Psoas muscle (tissue), 7 donors: ENCODE measurements at regions not wholly inside any gene's neighbourhood (a gene's known extent, or its start where the extent isn't known, plus 50 kb on each side); places are given as distances from the start of the nearest gene placed in this dataset.
"Not testable (repeated sequence)": the region's sequence is repeated elsewhere in the genome, so short reads cannot be mapped to it uniquely, and the experiment has no call there.

Experiments used
- ATAC-seq, 4 donors: fragments of 200-7000 bp; cut with Tn5 transposase; one replicate each; pipeline ENCODE4 v1.9.1; 2020; ENCODE audit warnings: moderate library complexity in 3 of 4, mild to moderate bottlenecking in 2 of 4
- DNase-seq, 2 donors: peaks; one replicate each; pipeline ENCODE4 v3.0.0-alpha.2; 2020
- H3K27ac ChIP-seq: fragments of 200-600 bp; one replicate; pipeline ENCODE4 v1.8.0; 2022
- H3K27me3 ChIP-seq, 3 donors: fragments of 200-600 bp in 1 of 3; one replicate each; pipeline versions ENCODE4 v1.6.1 to v1.8.0; 2013 to 2022; ENCODE audit warnings: low read length in 2 of 3, mild to moderate bottlenecking in 2 of 3, moderate library complexity in 1 of 3; ENCODE audit not compliant: insufficient read depth in 3 of 3
- H3K36me3 ChIP-seq, 2 donors: fragments of 200-600 bp in 1 of 2; one replicate each; pipeline versions ENCODE4 v1.6.1 to v1.8.0; 2013 to 2022; ENCODE audit warnings: low read depth in 1 of 2, mild to moderate bottlenecking in 1 of 2, moderate library complexity in 1 of 2; ENCODE audit not compliant: insufficient read depth in 1 of 2
- H3K4me1 ChIP-seq: fragments of 200-600 bp; one replicate; pipeline ENCODE4 v1.8.0; 2022
- H3K4me3 ChIP-seq: fragments of 200-600 bp; one replicate; pipeline ENCODE4 v1.8.0; 2022; ENCODE audit warnings: mild to moderate bottlenecking
- H3K9me3 ChIP-seq: fragments of 200-600 bp; one replicate; pipeline ENCODE4 v1.8.0; 2022
- WGBS, 3 donors: extraction: QIAGEN DNeasy Blood & Tissue Kit; methylation state at CpG; one replicate each; pipeline versions ENCODE4 v1.1.6 to v1.1.7; 2013; 5-methylcytosine and 5-hydroxymethylcytosine counted together
- intact Hi-C, 2 donors: fragments of 100-400 bp; cut with DNase I; formaldehyde crosslinking; loops; one replicate each; pipeline versions ENCODE4 v1.11.0 to v1.14.2; 2022
- TF ChIP-seq, protein P1 (sequence below): fragments of 200-600 bp; IDR thresholded peaks from one replicate; pipeline ENCODE4 v1.8.0; 2022; ENCODE audit warnings: antibody characterized with exemption
- donor health status: healthy with polysubstance abuse.
- donor health status: DM: no; HTN: no; CAD: no; lungs with moderate emphysema.
- donor health status: Bipolar disorder and iron deficiency.
- donor health status: healthy.
- donor health status: DM: yes; HTN: yes; CAD: no.
- donor health status: DM: no; HTN: no; CAD: no.
- donor health status: DM: yes; HTN: yes; CAD: no.

DNA sequence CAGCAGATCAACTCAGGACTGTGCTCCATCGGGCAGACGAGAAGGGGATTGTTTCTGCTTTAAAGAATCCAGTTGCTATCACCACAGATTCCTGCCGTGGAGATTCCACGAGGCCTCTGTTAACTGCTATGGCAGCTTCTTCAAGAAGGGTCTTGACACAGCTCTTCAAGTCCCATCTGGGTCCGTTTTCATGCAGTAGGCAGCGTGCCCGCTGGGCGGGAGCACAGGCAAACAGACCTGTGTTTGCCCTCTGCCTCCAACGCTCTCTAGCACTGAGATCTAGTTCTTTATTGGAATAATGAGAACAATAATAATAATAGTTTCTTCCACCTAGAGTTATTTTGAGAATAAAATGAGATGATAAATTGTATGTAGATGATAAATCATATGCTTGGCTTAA lies 127.2 kb upstream of the SP8 start:
- H3K9me3 ChIP-seq: no peaks in the 10 kb centered on the region
- H3K4me3 ChIP-seq: no peak overlapping the region
- H3K36me3 ChIP-seq: no peaks in the 10 kb centered on the region
- H3K27me3 ChIP-seq: no peaks in the 10 kb centered on the region
- no peaks in the 10 kb centered on the region for H3K4me1 ChIP-seq
- TF ChIP-seq, protein P1, sequence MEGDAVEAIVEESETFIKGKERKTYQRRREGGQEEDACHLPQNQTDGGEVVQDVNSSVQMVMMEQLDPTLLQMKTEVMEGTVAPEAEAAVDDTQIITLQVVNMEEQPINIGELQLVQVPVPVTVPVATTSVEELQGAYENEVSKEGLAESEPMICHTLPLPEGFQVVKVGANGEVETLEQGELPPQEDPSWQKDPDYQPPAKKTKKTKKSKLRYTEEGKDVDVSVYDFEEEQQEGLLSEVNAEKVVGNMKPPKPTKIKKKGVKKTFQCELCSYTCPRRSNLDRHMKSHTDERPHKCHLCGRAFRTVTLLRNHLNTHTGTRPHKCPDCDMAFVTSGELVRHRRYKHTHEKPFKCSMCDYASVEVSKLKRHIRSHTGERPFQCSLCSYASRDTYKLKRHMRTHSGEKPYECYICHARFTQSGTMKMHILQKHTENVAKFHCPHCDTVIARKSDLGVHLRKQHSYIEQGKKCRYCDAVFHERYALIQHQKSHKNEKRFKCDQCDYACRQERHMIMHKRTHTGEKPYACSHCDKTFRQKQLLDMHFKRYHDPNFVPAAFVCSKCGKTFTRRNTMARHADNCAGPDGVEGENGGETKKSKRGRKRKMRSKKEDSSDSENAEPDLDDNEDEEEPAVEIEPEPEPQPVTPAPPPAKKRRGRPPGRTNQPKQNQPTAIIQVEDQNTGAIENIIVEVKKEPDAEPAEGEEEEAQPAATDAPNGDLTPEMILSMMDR: no peak
- intact Hi-C loops: no loop called here
- 74 to 79% (median 75%) methylated on average over 9 of the region's 9 CpGs for WGBS, 3 donors
- ATAC-seq (no peak), DNase-seq (no peak)
- no peak overlapping the region for H3K27ac ChIP-seq

DNA sequence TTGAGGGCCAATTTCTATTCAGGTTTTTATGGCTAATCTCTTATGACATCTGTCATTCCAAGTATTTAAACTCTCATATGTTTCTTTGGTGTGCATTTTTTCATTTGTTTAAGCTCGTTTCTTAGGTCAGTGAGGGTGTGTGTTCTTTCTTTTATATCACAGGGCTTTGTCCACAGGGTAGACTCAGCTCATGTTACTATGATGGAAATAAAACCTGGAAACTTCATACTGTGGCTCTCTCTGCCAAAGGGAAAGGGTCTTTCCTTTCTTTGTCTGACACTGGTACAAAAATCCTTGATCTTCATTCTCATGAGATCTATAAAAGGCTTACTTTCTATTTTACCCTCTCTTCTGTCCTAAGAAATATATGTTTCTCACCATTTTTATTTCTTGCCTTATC lies 129.6 kb upstream of the SP8 start:
- Histone ChIP-seq H3K27ac (no peak overlapping the region), H3K36me3 (no peaks in the 10 kb centered on the region), H3K4me1 (no peaks in the 10 kb centered on the region), H3K4me3 (no peak overlapping the region), H3K9me3 (no peaks in the 10 kb centered on the region), H3K27me3 (no peaks in the 10 kb centered on the region)
- intact Hi-C loops: no loop called here
- WGBS, 3 donors: 10 to 25% (median 23%) methylated on average over 1 of the region's 1 CpG
- no peak for ATAC-seq
- DNase-seq: no peak
- TF ChIP-seq, protein P1: no peak

DNA sequence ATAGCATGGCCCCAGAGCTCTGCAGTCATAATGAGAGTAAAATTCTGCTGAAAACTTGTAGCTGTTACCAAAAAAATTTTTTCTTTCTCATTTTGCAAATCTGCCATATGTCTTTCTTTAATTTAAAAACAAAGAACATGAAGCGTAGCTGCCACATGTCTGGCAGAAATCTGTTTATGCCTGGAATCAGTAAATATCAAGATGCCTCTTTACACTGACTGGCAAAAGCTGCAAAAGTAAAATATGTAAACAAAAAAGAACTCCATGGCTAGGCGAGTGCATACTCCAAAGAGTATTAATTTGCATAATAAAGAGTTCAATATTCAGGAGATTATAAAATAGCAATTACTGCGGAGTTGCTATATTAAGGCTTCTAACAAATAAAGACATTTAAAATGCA lies 130.9 kb upstream of the SP8 start:
- no peaks in the 10 kb centered on the region for H3K9me3 ChIP-seq
- ATAC-seq (no peak), DNase-seq (no peak)
- WGBS, 3 donors: 70 to 88% (median 71%) methylated on average over 3 of the region's 3 CpGs
- no peaks in the 10 kb centered on the region for H3K4me1 ChIP-seq
- no peak overlapping the region for H3K4me3 ChIP-seq
- no peaks in the 10 kb centered on the region for H3K27me3 ChIP-seq
- TF ChIP-seq, protein P1: no peak
- H3K27ac ChIP-seq: no peak overlapping the region
- intact Hi-C loops: no loop called here
- no peaks in the 10 kb centered on the region for H3K36me3 ChIP-seq

DNA sequence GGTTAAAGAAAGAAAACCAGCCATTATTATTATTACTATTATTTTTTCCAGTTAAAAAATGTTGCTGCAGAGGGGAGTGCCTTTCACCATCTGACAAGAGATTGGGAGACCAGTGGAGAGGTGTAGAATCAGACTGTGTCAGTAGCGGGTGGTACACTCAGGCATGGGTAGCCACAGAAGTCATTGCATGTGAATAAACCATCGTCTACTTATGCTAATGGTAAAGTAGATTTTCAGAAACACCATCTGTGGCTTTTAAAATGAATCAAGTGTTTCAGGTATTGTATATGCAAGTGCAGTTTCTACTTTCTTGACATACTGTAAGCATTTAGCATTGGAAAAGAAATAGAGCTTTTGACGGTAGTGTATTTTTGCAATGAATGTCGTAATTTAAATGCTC lies 131.5 kb upstream of the SP8 start:
- TF ChIP-seq, protein P1: no peak
- Histone ChIP-seq H3K4me1 (no peaks in the 10 kb centered on the region), H3K9me3 (no peaks in the 10 kb centered on the region), H3K27me3 (no peaks in the 10 kb centered on the region), H3K4me3 (no peak overlapping the region), H3K27ac (no peak overlapping the region), H3K36me3 (no peaks in the 10 kb centered on the region)
- ATAC-seq (no peak), DNase-seq (no peak)
- WGBS, 3 donors: 85 to 90% (median 90%) methylated on average over 4 of the region's 4 CpGs
- intact Hi-C loops: no loop called here

DNA sequence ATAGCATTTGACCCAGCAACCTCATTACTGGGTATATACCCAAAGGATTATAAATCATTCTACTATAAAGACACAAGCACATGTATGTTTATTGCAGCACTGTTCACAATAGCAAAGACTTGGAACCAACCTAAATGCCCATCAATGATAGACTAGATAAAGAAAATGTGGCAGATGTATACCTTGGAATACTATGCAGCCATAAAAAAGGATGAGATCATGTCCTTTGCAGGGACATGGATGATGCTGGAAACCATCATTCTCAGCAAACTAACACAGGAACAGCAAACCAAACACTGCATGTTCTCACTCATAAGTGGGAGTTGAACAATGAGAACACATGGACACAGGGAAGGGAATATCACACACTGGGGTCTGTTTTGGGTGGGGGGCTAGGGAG lies 140.5 kb upstream of the SP8 start:
- H3K4me1 ChIP-seq, ATAC-seq, DNase-seq, H3K27ac ChIP-seq, H3K9me3 ChIP-seq, H3K27me3 ChIP-seq, H3K4me3 ChIP-seq, H3K36me3 ChIP-seq, intact Hi-C loops: not testable (repeated sequence)
